ENCODE measurements at regions not wholly inside any gene's neighbourhood (a gene's known extent, or its start where the extent isn't known, plus 50 kb on each side); places are given as distances from the start of the nearest gene placed in this dataset.
A peak's percentile ranks its signal among the peaks of the same experiment; 100 is the strongest.

GRCh38 chr20:11976966-11977365 is 59.3 kb downstream of the BTBD3 start:
- H3K4me3 ChIP-seq: no peak overlapping the region
- TF ChIP-seq EZH2phosphoT487 (IDR thresholded peaks at IDR 0.05; ENCODE audit: low read depth, severe bottlenecking, unreplicated experiment): no peak
- H3K79me2 ChIP-seq: no peaks in the 10 kb centered on the region
- no peaks in the 10 kb centered on the region for H3K9me3 ChIP-seq (ENCODE audit: low read depth)
- H3K9me2 ChIP-seq (replicated peaks; ENCODE audit: insufficient read depth): no peaks in the 10 kb centered on the region
- no peak overlapping the region for H3K4me2 ChIP-seq
- no peak overlapping the region for H2AFZ ChIP-seq
- H4K20me1 ChIP-seq (ENCODE audit: insufficient read depth, poor library complexity, severe bottlenecking): no peaks in the 10 kb centered on the region
- H3K4me1 ChIP-seq (ENCODE audit: insufficient read depth): peaks cover 3% of the 10 kb centered on the region
- DNase-seq (ENCODE audit: low spot score): peak; percentile 10
- no peak overlapping the region for H3K27ac ChIP-seq
- no peaks in the 10 kb centered on the region for H3K36me3 ChIP-seq (replicated peaks; ENCODE audit: insufficient read depth, low read depth)
- WGBS (ENCODE audit: low lambda C conversion rate, missing lambda C conversion rate): 59% methylated on average over 5 of the region's 5 CpGs
- H3K27me3 ChIP-seq: no peaks in the 10 kb centered on the region

- no peaks in the 10 kb centered on the region for H3K36me3 ChIP-seq (replicated peaks; ENCODE audit: insufficient read depth, low read depth)
- no peak overlapping the region for H3K4me2 ChIP-seq
- H3K9me3 ChIP-seq (ENCODE audit: low read depth): no peaks in the 10 kb centered on the region
- H3K4me1 ChIP-seq (ENCODE audit: insufficient read depth): peaks cover 11% of the 10 kb centered on the region
- H3K27me3 ChIP-seq: no peaks in the 10 kb centered on the region
- no peaks in the 10 kb centered on the region for H4K20me1 ChIP-seq (ENCODE audit: insufficient read depth, poor library complexity, severe bottlenecking)
- H3K27ac ChIP-seq: no peak overlapping the region
- H2AFZ ChIP-seq: no peak overlapping the region
- DNase-seq (ENCODE audit: low spot score): no peak
- 75% methylated on average over 1 of the region's 1 CpG for WGBS (ENCODE audit: low lambda C conversion rate, missing lambda C conversion rate)
- TF ChIP-seq EZH2phosphoT487 (IDR thresholded peaks at IDR 0.05; ENCODE audit: low read depth, severe bottlenecking, unreplicated experiment) (no peak), CTCF (IDR thresholded peaks at IDR 0.05; ENCODE audit: poor library complexity) (no peak), EZH2 (IDR thresholded peaks at IDR 0.05; ENCODE audit: borderline replicate concordance) (no peak)
- H3K79me2 ChIP-seq: no peaks in the 10 kb centered on the region
- no peaks in the 10 kb centered on the region for H3K9me2 ChIP-seq (replicated peaks; ENCODE audit: insufficient read depth)
- no peak overlapping the region for H3K4me3 ChIP-seq
Measured at GRCh38 chr20:11978496-11978895, 60.8 kb downstream of the BTBD3 start.

- no peak overlapping the region for H3K4me2 ChIP-seq
- TF ChIP-seq EZH2phosphoT487 (IDR thresholded peaks at IDR 0.05; ENCODE audit: low read depth, severe bottlenecking, unreplicated experiment): no peak
- TF ChIP-seq CTCF (IDR thresholded peaks at IDR 0.05; ENCODE audit: poor library complexity): no peak
- H3K27me3 ChIP-seq: no peaks in the 10 kb centered on the region
- H2AFZ ChIP-seq: no peak overlapping the region
- H3K9me3 ChIP-seq (ENCODE audit: low read depth): no peaks in the 10 kb centered on the region
- no peaks in the 10 kb centered on the region for H4K20me1 ChIP-seq (ENCODE audit: insufficient read depth, poor library complexity, severe bottlenecking)
- no peaks in the 10 kb centered on the region for H3K9me2 ChIP-seq (replicated peaks; ENCODE audit: insufficient read depth)
- peaks cover 11% of the 10 kb centered on the region for H3K4me1 ChIP-seq (ENCODE audit: insufficient read depth)
- H3K79me2 ChIP-seq: no peaks in the 10 kb centered on the region
- no peak overlapping the region for H3K27ac ChIP-seq
- no peaks in the 10 kb centered on the region for H3K36me3 ChIP-seq (replicated peaks; ENCODE audit: insufficient read depth, low read depth)
- no peak overlapping the region for H3K4me3 ChIP-seq
- 56% methylated on average over 5 of the region's 5 CpGs for WGBS (ENCODE audit: low lambda C conversion rate, missing lambda C conversion rate)
- DNase-seq (ENCODE audit: low spot score): no peak
Measured at GRCh38 chr20:11979306-11979990, 61.8 kb downstream of the BTBD3 start.

GRCh38 chr20:11980263-11980662 is 62.6 kb downstream of the BTBD3 start:
- DNase-seq (ENCODE audit: low spot score): no peak
- WGBS (ENCODE audit: low lambda C conversion rate, missing lambda C conversion rate): 83% methylated on average over 2 of the region's 2 CpGs
- no peak overlapping the region for H3K4me2 ChIP-seq
- H3K79me2 ChIP-seq: no peaks in the 10 kb centered on the region
- no peak overlapping the region for H3K4me3 ChIP-seq
- TF ChIP-seq EZH2phosphoT487 (IDR thresholded peaks at IDR 0.05; ENCODE audit: low read depth, severe bottlenecking, unreplicated experiment) (no peak), CTCF (IDR thresholded peaks at IDR 0.05; ENCODE audit: poor library complexity) (no peak), EZH2 (IDR thresholded peaks at IDR 0.05; ENCODE audit: borderline replicate concordance) (no peak)
- H3K27ac ChIP-seq: no peak overlapping the region
- no peaks in the 10 kb centered on the region for H3K27me3 ChIP-seq
- no peaks in the 10 kb centered on the region for H3K9me3 ChIP-seq (ENCODE audit: low read depth)
- no peaks in the 10 kb centered on the region for H3K36me3 ChIP-seq (replicated peaks; ENCODE audit: insufficient read depth, low read depth)
- no peaks in the 10 kb centered on the region for H3K9me2 ChIP-seq (replicated peaks; ENCODE audit: insufficient read depth)
- no peaks in the 10 kb centered on the region for H4K20me1 ChIP-seq (ENCODE audit: insufficient read depth, poor library complexity, severe bottlenecking)
- peaks cover 11% of the 10 kb centered on the region for H3K4me1 ChIP-seq (ENCODE audit: insufficient read depth)
- H2AFZ ChIP-seq: no peak overlapping the region

All from hepatocyte (in vitro differentiated cells).